ENCODE measurements at regions not wholly inside any gene's neighbourhood (a gene's known extent, or its start where the extent isn't known, plus 50 kb on each side); places are given as distances from the start of the nearest gene placed in this dataset.

- TF ChIP-seq CTCF (IDR thresholded peaks at IDR 0.05; ENCODE audit: low read depth, low read length, missing control alignments): no peak
- no peak for DNase-seq (ENCODE audit: extremely low read depth, low read depth)
- no peak overlapping the region for H3K4me3 ChIP-seq (replicated peaks; ENCODE audit: low read depth, low read length)
Observed at GRCh38 chr10:3578682-3579081, 206.3 kb downstream of the KLF6 start.

GRCh38 chr10:3578159-3578558 lies 206.8 kb downstream of the KLF6 start:
- H3K4me3 ChIP-seq (replicated peaks; ENCODE audit: low read depth, low read length): no peak overlapping the region
- no peak for TF ChIP-seq CTCF (IDR thresholded peaks at IDR 0.05; ENCODE audit: low read depth, low read length, missing control alignments)
- DNase-seq (ENCODE audit: extremely low read depth, low read depth): no peak

GRCh38 chr10:3574451-3574850 lies 210.6 kb downstream of the KLF6 start:
- no peak for TF ChIP-seq CTCF (IDR thresholded peaks at IDR 0.05; ENCODE audit: low read depth, low read length, missing control alignments)
- no peak overlapping the region for H3K4me3 ChIP-seq (replicated peaks; ENCODE audit: low read depth, low read length)

GRCh38 chr10:3573498-3573897 lies 211.5 kb downstream of the KLF6 start:
- TF ChIP-seq CTCF (IDR thresholded peaks at IDR 0.05; ENCODE audit: low read depth, low read length, missing control alignments): no peak
- no peak overlapping the region for H3K4me3 ChIP-seq (replicated peaks; ENCODE audit: low read depth, low read length)
- no peak for DNase-seq (ENCODE audit: extremely low read depth, low read depth)

More at GRCh38 chr10:3574451-3574850, 210.6 kb downstream of the KLF6 start:
- DNase-seq (ENCODE audit: extremely low read depth, low read depth): no peak

- TF ChIP-seq CTCF (IDR thresholded peaks at IDR 0.05; ENCODE audit: low read depth, low read length, missing control alignments): no peak
- no peak overlapping the region for H3K4me3 ChIP-seq (replicated peaks; ENCODE audit: low read depth, low read length)
- DNase-seq (ENCODE audit: extremely low read depth, low read depth): no peak
Observed at GRCh38 chr10:3571310-3571825, 213.6 kb downstream of the KLF6 start.

GRCh38 chr10:3570855-3571266 lies 214.1 kb downstream of the KLF6 start:
- H3K4me3 ChIP-seq (replicated peaks; ENCODE audit: low read depth, low read length): no peak overlapping the region
- no peak for DNase-seq (ENCODE audit: extremely low read depth, low read depth)
- TF ChIP-seq CTCF (IDR thresholded peaks at IDR 0.05; ENCODE audit: low read depth, low read length, missing control alignments): no peak

GRCh38 chr10:3570131-3570729 lies 214.8 kb downstream of the KLF6 start:
- DNase-seq (ENCODE audit: extremely low read depth, low read depth): no peak
- TF ChIP-seq CTCF (IDR thresholded peaks at IDR 0.05; ENCODE audit: low read depth, low read length, missing control alignments): no peak
- no peak overlapping the region for H3K4me3 ChIP-seq (replicated peaks; ENCODE audit: low read depth, low read length)
